SK-N-SH treated with all-trans-retinoic acid at 6 μM for 48 hours (cell line): ENCODE measurements at regions not wholly inside any gene's neighbourhood (a gene's known extent, or its start where the extent isn't known, plus 50 kb on each side); places are given as distances from the start of the nearest gene placed in this dataset.

Experiments
- ZNF8 ChIP-seq: fragments of 450-650 bp; formaldehyde crosslinking; IDR thresholded peaks from 2 replicates; pipeline ENCODE4 v1.5.0; 2020; ENCODE audit warnings: mild to moderate bottlenecking, moderate library complexity
- TF ChIP-seq, protein P1 (sequence below): fragments of 250-450 bp; sonication (Bioruptor Pico); IDR thresholded peaks from 2 replicates; pipeline ENCODE4 v1.5.1; 2020; ENCODE audit warnings: low read depth, mild to moderate bottlenecking, moderate library complexity

DNA sequence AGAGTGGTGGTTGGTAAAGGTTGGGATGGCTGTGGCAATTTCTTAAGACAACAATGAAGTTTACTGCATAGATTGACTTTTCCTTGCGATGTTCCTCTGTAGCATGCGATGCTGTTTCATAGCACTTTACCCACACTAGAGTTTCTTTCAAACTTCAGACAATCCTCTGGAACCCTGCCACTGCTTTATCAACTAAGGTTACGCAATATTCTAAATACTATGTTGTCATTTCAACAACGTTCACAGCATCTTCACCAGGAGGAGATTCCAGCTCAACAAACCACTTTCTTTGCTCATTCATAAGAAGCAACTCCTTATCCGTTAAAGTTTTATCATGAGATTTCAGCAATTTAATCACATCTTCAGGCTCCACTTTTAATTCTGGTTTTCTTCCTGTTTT lies 161.2 kb upstream of the NRSN1 start:
- no peak for TF ChIP-seq ZNF8
- TF ChIP-seq, protein P1, sequence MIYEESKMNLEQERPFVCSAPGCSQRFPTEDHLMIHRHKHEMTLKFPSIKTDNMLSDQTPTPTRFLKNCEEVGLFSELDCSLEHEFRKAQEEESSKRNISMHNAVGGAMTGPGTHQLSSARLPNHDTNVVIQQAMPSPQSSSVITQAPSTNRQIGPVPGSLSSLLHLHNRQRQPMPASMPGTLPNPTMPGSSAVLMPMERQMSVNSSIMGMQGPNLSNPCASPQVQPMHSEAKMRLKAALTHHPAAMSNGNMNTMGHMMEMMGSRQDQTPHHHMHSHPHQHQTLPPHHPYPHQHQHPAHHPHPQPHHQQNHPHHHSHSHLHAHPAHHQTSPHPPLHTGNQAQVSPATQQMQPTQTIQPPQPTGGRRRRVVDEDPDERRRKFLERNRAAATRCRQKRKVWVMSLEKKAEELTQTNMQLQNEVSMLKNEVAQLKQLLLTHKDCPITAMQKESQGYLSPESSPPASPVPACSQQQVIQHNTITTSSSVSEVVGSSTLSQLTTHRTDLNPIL (CRISPR knock-in tag), result no peak
